CD4-positive, alpha-beta memory T cell (primary cell): ENCODE measurements at regions not wholly inside any gene's neighbourhood (a gene's known extent, or its start where the extent isn't known, plus 50 kb on each side); places are given as distances from the start of the nearest gene placed in this dataset.
A peak's percentile ranks its signal among the peaks of the same experiment; 100 is the strongest.

Experiments
- CTCF ChIA-PET: fragments of 350-600 bp; sonication (Branson Sonifier 250); formaldehyde crosslinking; loops from one replicate; lab custom pipeline; 2021; ENCODE audit warnings: inconsistent platforms; ENCODE audit not compliant: partially characterized antibody; lab: Charles Lee
- POLR2A ChIA-PET: fragments of 350-600 bp; sonication (Branson Sonifier 250); formaldehyde crosslinking; loops from one replicate; lab custom pipeline; 2021; ENCODE audit not compliant: partially characterized antibody; lab: Charles Lee
- DNase-seq, 5 donors: peaks; one replicate each; pipeline versions ENCODE4 v3.0.0 to v3.0.0-alpha.2; 2020 to 2022; ENCODE audit warnings: mixed read lengths in 1 of 5
- H3K27ac ChIP-seq: one replicate; pipeline ENCODE4 v1.7.0; 2013; ENCODE audit warnings: low read depth, low read length
- H3K27me3 ChIP-seq: 2 replicates; pipeline ENCODE4 v1.7.0; 2013; ENCODE audit warnings: mild to moderate bottlenecking, low read length, moderate library complexity; ENCODE audit not compliant: insufficient read depth
- H3K36me3 ChIP-seq: 2 replicates; pipeline ENCODE4 v1.7.0; 2013; ENCODE audit warnings: mild to moderate bottlenecking, low read length, moderate library complexity; ENCODE audit not compliant: insufficient read depth
- H3K4me1 ChIP-seq: 2 replicates; pipeline ENCODE4 v1.7.0; 2013; ENCODE audit warnings: mild to moderate bottlenecking, low read length, moderate library complexity; ENCODE audit not compliant: insufficient read depth
- H3K4me3 ChIP-seq, 2 donors: one replicate each; pipeline ENCODE4 v1.7.0; 2013; ENCODE audit warnings: low read length in 2 of 2, mild to moderate bottlenecking in 1 of 2
- H3K9me3 ChIP-seq, 2 donors: one replicate each; pipeline ENCODE4 v1.7.0; 2013; ENCODE audit warnings: low read length in 2 of 2, control low read depth in 1 of 2; ENCODE audit not compliant: control insufficient read depth in 1 of 2
- H3K27ac Mint-ChIP-seq, 7 donors: one replicate each; pipeline ENCODE4 v1.8.0; 2020 to 2021; ENCODE audit warnings: mixed read lengths in 7 of 7, mild to moderate bottlenecking in 6 of 7, inconsistent platforms in 3 of 7, moderate library complexity in 3 of 7
- H3K27me3 Mint-ChIP-seq, 2 donors: one replicate each; pipeline ENCODE4 v1.8.0; 2020 to 2021; ENCODE audit warnings: mixed read lengths in 2 of 2
- H3K36me3 Mint-ChIP-seq, 2 donors: one replicate each; pipeline ENCODE4 v1.8.0; 2020 to 2021; ENCODE audit warnings: mixed read lengths in 2 of 2, inconsistent platforms in 1 of 2, mild to moderate bottlenecking in 1 of 2
- H3K4me1 Mint-ChIP-seq, 4 donors: one replicate each; pipeline ENCODE4 v1.8.0; 2020 to 2021; ENCODE audit warnings: mixed read lengths in 4 of 4, mild to moderate bottlenecking in 1 of 4
- H3K4me3 Mint-ChIP-seq, 8 donors: one replicate each; pipeline ENCODE4 v1.8.0; 2020 to 2021; ENCODE audit warnings: mixed read lengths in 8 of 8, mild to moderate bottlenecking in 7 of 8, moderate library complexity in 6 of 8, inconsistent platforms in 3 of 8
- H3K9me3 Mint-ChIP-seq, 8 donors: one replicate each; pipeline ENCODE4 v1.8.0; 2020 to 2021; ENCODE audit warnings: mixed read lengths in 8 of 8, mild to moderate bottlenecking in 5 of 8, inconsistent platforms in 3 of 8, moderate library complexity in 1 of 8
- intact Hi-C: fragments of 100-400 bp; cut with micrococcal nuclease; formaldehyde crosslinking; loops from one replicate; pipeline ENCODE4 v1.15.1; 2023

DNA sequence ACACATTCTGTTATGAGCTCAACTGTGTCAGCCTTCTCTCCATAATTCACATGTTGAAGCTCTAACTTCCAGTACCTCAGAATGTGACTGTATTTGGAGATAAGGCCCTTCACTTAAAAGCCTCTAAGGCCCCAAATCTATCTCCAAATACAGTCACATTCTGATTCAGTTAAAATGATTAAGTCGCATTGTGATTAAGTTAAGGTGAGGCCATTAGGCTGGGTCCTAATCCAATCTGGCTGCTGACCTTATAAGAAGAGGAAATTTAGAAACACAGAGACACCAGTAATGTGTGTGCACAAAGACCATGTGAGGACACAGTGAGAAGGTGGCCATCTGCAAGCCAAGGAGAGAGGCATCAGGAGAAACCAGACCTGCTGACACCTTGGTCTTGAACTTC lies 141.6 kb downstream of the GXYLT1 start:
- CTCF ChIA-PET, result no interaction called here
- H3K9me3 ChIP-seq, result no peaks in the 10 kb centered on the region
- peaks cover 0 to 3% of the 10 kb centered on the region in 2 donors for H3K27me3 Mint-ChIP-seq
- H3K9me3 Mint-ChIP-seq, result peaks cover 0 to 2% (median 0%) of the 10 kb centered on the region in 8 donors
- no peak overlapping the region for H3K4me3 Mint-ChIP-seq
- intact Hi-C loops, result no loop called here
- no peak overlapping the region for H3K4me3 ChIP-seq
- no peak for DNase-seq
- POLR2A ChIA-PET, result no interaction called here
- no peak overlapping the region for H3K27ac Mint-ChIP-seq
- no peaks in the 10 kb centered on the region for H3K4me1 Mint-ChIP-seq
- H3K36me3 Mint-ChIP-seq, result no peaks in the 10 kb centered on the region
- no peaks in the 10 kb centered on the region for H3K27me3 ChIP-seq
- no peak overlapping the region for H3K27ac ChIP-seq
- H3K36me3 ChIP-seq, result no peaks in the 10 kb centered on the region
- H3K4me1 ChIP-seq, result no peaks in the 10 kb centered on the region

DNA sequence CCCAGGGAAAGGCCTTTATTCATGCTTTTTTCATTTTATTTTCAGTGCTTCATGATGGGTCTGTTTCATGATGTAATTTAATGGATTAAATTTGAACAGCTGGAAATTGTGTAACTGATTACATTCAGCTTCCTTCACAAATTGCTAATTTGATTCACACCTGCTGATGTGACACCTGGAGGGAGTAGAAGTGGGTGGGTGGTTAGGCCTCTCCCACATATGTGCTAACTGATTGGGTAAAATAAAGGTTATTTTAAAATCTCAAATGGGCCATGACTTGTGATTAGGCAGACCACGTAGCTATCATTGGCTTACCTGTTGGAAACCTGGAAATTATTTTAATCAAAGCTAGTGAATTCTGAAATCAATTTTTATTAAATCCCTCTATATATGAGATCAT lies 142.1 kb downstream of the GXYLT1 start:
- Mint-ChIP-seq H3K4me1 (no peaks in the 10 kb centered on the region), H3K36me3 (no peaks in the 10 kb centered on the region), H3K9me3 (peaks cover 0 to 2% (median 0%) of the 10 kb centered on the region in 8 donors), H3K4me3 (no peak overlapping the region), H3K27ac (no peak overlapping the region), H3K27me3 (peaks cover 0 to 3% of the 10 kb centered on the region in 2 donors)
- no peaks in the 10 kb centered on the region for H3K9me3 ChIP-seq
- H3K27ac ChIP-seq, result no peak overlapping the region
- H3K27me3 ChIP-seq, result no peaks in the 10 kb centered on the region
- intact Hi-C loops, result no loop called here
- H3K36me3 ChIP-seq, result no peaks in the 10 kb centered on the region
- no peak overlapping the region for H3K4me3 ChIP-seq
- no peak for DNase-seq
- ChIA-PET POLR2A (no interaction called here), CTCF (interaction anchor here (1.4 kb wide), 1 partner anchor 21 kb away, joined by 4 read pairs; no protein-coding TSS in a partner anchor)
- no peaks in the 10 kb centered on the region for H3K4me1 ChIP-seq

DNA sequence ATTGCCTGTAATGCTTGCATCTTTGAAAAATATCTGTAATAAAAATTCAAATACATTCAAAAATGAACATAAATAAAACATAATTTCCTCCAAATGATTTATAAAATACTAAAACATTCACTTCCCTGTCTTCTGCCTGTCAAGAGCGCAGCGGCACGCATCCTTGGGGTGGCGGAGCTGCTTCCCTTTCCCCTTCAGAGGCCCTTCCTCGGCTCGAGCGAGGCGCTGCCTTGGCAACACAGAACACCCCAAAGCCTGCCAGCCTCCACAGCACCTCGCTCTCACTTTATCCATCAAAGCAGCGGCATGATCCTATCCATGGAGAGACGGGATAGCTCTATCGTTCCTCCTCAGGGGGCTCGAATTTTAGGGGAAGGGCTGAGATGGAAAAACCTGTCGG lies 146.2 kb downstream of the GXYLT1 start:
- Mint-ChIP-seq H3K27ac (no peak overlapping the region), H3K9me3 (no peaks in the 10 kb centered on the region), H3K4me1 (no peaks in the 10 kb centered on the region), H3K27me3 (peaks cover 3% of the 10 kb centered on the region in 2 donors), H3K4me3 (no peak overlapping the region), H3K36me3 (no peaks in the 10 kb centered on the region)
- intact Hi-C loops, result no loop called here
- H3K4me3 ChIP-seq, result no peak overlapping the region
- H3K4me1 ChIP-seq, result no peaks in the 10 kb centered on the region
- H3K9me3 ChIP-seq, result no peaks in the 10 kb centered on the region
- ChIA-PET CTCF (no interaction called here), POLR2A (no interaction called here)
- no peak overlapping the region for H3K27ac ChIP-seq
- no peaks in the 10 kb centered on the region for H3K36me3 ChIP-seq
- DNase-seq, result no peak
- H3K27me3 ChIP-seq, result no peaks in the 10 kb centered on the region

DNA sequence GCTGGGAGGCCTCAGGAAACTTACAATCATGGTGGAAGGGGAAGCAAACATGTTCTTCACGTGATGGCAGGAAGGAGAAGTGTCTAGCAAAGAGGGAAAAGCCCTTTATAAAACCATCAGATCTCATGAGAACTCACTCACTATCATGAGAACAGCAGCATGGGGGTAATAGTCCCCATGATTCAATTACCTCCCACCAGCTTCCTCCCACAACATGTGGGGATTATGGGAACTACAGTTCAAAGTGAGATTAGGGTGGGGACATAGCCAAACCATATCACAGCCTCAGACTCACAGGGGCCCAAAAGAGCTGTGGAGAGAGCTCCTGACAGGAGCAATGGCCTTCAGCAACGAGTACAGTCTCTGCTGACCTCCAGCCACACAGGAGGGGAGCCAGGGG lies 151.4 kb downstream of the GXYLT1 start:
- H3K27ac Mint-ChIP-seq, result peak overlapping the region in 1 of 7 donors; percentile 15
- no peaks in the 10 kb centered on the region for H3K36me3 Mint-ChIP-seq
- Histone ChIP-seq H3K27ac (no peak overlapping the region), H3K27me3 (no peaks in the 10 kb centered on the region), H3K4me3 (no peak overlapping the region), H3K9me3 (no peaks in the 10 kb centered on the region), H3K36me3 (no peaks in the 10 kb centered on the region), H3K4me1 (no peaks in the 10 kb centered on the region)
- H3K4me1 Mint-ChIP-seq, result no peaks in the 10 kb centered on the region
- H3K9me3 Mint-ChIP-seq, result no peaks in the 10 kb centered on the region
- intact Hi-C loops, result no loop called here
- H3K27me3 Mint-ChIP-seq, result peaks cover 3 to 5% of the 10 kb centered on the region in 2 donors
- ChIA-PET CTCF (interaction anchor here (1.9 kb wide), 1 partner anchor 30 kb away, joined by 5 read pairs; no protein-coding TSS in a partner anchor), POLR2A (no interaction called here)
- no peak for DNase-seq
- no peak overlapping the region for H3K4me3 Mint-ChIP-seq

DNA sequence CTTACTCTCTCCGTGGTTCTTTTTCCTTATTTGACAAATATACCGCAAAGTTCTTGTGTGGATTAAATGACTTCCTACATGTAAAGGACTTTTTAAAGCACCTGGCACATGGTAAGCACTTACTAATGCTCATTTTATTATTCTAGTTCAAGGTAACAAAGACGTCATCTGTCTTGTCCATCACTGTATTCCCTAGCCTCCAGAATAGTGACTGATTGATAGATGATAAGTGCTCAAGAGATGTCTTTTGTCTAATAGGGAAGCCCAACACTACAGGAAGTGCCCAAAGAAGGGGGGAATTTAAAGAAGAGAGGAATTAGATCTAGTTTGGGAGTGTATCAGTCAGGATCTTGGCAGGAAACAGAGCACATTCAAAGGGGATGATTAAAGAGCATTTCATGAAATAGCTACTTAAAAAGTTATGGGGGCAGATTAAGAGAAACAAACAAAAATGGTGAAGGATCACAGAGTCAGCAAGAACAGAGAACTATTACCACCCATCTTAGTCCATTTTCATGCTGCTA lies 151.9 kb downstream of the GXYLT1 start:
- no peak overlapping the region for H3K4me3 ChIP-seq
- CTCF ChIA-PET, result interaction anchor here (1.9 kb wide), 1 partner anchor 31 kb away, joined by 5 read pairs; no protein-coding TSS in a partner anchor
- Mint-ChIP-seq H3K9me3 (no peaks in the 10 kb centered on the region), H3K4me3 (no peak overlapping the region), H3K27ac (no peak overlapping the region), H3K36me3 (no peaks in the 10 kb centered on the region), H3K4me1 (no peaks in the 10 kb centered on the region), H3K27me3 (peaks cover 3 to 5% of the 10 kb centered on the region in 2 donors)
- no peaks in the 10 kb centered on the region for H3K36me3 ChIP-seq
- no peak for DNase-seq
- H3K27me3 ChIP-seq, result no peaks in the 10 kb centered on the region
- POLR2A ChIA-PET, result no interaction called here
- H3K27ac ChIP-seq, result no peak overlapping the region
- H3K4me1 ChIP-seq, result no peaks in the 10 kb centered on the region
- H3K9me3 ChIP-seq, result no peaks in the 10 kb centered on the region
- intact Hi-C loops, result no loop called here

DNA sequence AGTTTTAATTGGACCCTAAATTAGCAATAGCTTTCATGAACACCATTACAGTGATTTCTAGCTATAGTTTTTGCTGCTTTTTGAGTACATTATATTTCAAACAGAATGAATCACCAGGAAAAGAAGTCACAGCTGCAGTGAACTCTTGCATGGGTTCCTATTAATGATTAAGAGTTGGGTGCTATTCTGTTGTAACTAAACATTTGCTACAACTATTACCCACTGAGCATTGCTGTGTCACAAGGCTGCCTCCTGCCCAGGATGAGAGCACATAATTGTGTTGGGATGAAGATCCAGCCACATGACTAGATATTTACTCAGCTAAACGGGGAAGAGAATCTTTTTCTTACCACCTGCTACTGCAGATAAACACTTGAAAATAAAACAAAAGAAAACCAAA lies 152.7 kb downstream of the GXYLT1 start:
- Histone ChIP-seq H3K36me3 (no peaks in the 10 kb centered on the region), H3K27me3 (no peaks in the 10 kb centered on the region), H3K9me3 (no peaks in the 10 kb centered on the region), H3K4me3 (no peak overlapping the region), H3K27ac (no peak overlapping the region), H3K4me1 (no peaks in the 10 kb centered on the region)
- no peak overlapping the region for H3K4me3 Mint-ChIP-seq
- H3K27ac Mint-ChIP-seq, result no peak overlapping the region
- CTCF ChIA-PET, result interaction anchor here (1.9 kb wide), 1 partner anchor 32 kb away, joined by 5 read pairs; no protein-coding TSS in a partner anchor
- DNase-seq, result no peak
- POLR2A ChIA-PET, result no interaction called here
- H3K36me3 Mint-ChIP-seq, result no peaks in the 10 kb centered on the region
- intact Hi-C loops, result no loop called here
- peaks cover 3 to 5% of the 10 kb centered on the region in 2 donors for H3K27me3 Mint-ChIP-seq
- H3K9me3 Mint-ChIP-seq, result no peaks in the 10 kb centered on the region
- H3K4me1 Mint-ChIP-seq, result no peaks in the 10 kb centered on the region

GRCh38 chr12:41988715-41989114 lies 156.0 kb downstream of the GXYLT1 start:
- no peak overlapping the region for H3K27ac Mint-ChIP-seq

More at GRCh38 chr12:41988715-41989114, 156.0 kb downstream of the GXYLT1 start:
- Histone ChIP-seq H3K27me3 (no peaks in the 10 kb centered on the region), H3K9me3 (no peaks in the 10 kb centered on the region), H3K27ac (no peak overlapping the region), H3K36me3 (no peaks in the 10 kb centered on the region), H3K4me3 (no peak overlapping the region), H3K4me1 (no peaks in the 10 kb centered on the region)
- Mint-ChIP-seq H3K4me1 (no peaks in the 10 kb centered on the region), H3K27me3 (peaks cover 3 to 7% of the 10 kb centered on the region in 2 donors), H3K36me3 (no peaks in the 10 kb centered on the region), H3K9me3 (peaks cover 0 to 3% (median 0%) of the 10 kb centered on the region in 8 donors), H3K4me3 (no peak overlapping the region)
- intact Hi-C loops, result no loop called here
- no peak for DNase-seq
- ChIA-PET CTCF (interaction anchor here (0.9 kb wide), 1 partner anchor 35 kb away, joined by 3 read pairs; no protein-coding TSS in a partner anchor), POLR2A (no interaction called here)
